Spleen (tissue), 11 donors: ENCODE measurements at regions not wholly inside any gene's neighbourhood (a gene's known extent, or its start where the extent isn't known, plus 50 kb on each side); places are given as distances from the start of the nearest gene placed in this dataset.

Experiments used
- DNase-seq: peaks from one replicate; pipeline ENCODE4 v3.0.0-alpha.2; 2020
- H3K27ac ChIP-seq, 8 donors: fragments of 200-600 bp; sonication (generic) in 7 of 8; 1 replicate in 4 of 8; 2 replicates in 4 of 8; pipeline versions ENCODE4 v1.5.0 to v1.8.0; 2016 to 2021; ENCODE audit warnings: inconsistent platforms in 4 of 8, mild to moderate bottlenecking in 4 of 8, moderate library complexity in 1 of 8
- H3K27me3 ChIP-seq, 7 donors: fragments of 200-600 bp; sonication (generic) in 6 of 7; replicated peaks in 1 of 7; 1 replicate in 4 of 7; 2 replicates in 3 of 7; pipeline versions ENCODE4 v1.5.0 to v1.8.0; 2016 to 2021; ENCODE audit warnings: inconsistent platforms in 3 of 7, mild to moderate bottlenecking in 1 of 7
- H3K36me3 ChIP-seq, 6 donors: fragments of 200-600 bp; sonication (generic) in 5 of 6; 1 replicate in 4 of 6; 2 replicates in 2 of 6; pipeline versions ENCODE4 v1.5.0 to v1.8.0; 2016 to 2021; ENCODE audit warnings: inconsistent platforms in 2 of 6
- H3K4me1 ChIP-seq, 6 donors: fragments of 200-600 bp; sonication (generic) in 5 of 6; 1 replicate in 3 of 6; 2 replicates in 3 of 6; pipeline versions ENCODE4 v1.5.0 to v1.8.0; 2016 to 2021; ENCODE audit warnings: inconsistent platforms in 3 of 6
- H3K4me3 ChIP-seq, 8 donors: fragments of 200-600 bp; sonication (generic) in 7 of 8; 1 replicate in 4 of 8; 2 replicates in 4 of 8; pipeline versions ENCODE4 v1.5.0 to v1.8.0; 2016 to 2021; ENCODE audit warnings: inconsistent platforms in 4 of 8, mild to moderate bottlenecking in 4 of 8, moderate library complexity in 2 of 8
- H3K9me3 ChIP-seq, 8 donors: fragments of 200-600 bp; sonication (generic) in 7 of 8; 1 replicate in 4 of 8; 2 replicates in 4 of 8; pipeline versions ENCODE4 v1.5.0 to v1.8.0; 2016 to 2021; ENCODE audit warnings: inconsistent platforms in 4 of 8
- CTCF ChIP-seq, 11 experiments: fragments of 200-600 bp in 7 of 11; fragments of 450-650 bp in 4 of 11; sonication (generic) in 4 of 11; IDR thresholded peaks in 8 of 11; conservative IDR thresholded peaks in 3 of 11; 1 replicate in 7 of 11; 2 replicates in 4 of 11; pipeline versions ENCODE4 v1.4.0 to v1.8.0; 2016 to 2021; ENCODE audit warnings: antibody characterized with exemption in 11 of 11, inconsistent platforms in 4 of 11, mild to moderate bottlenecking in 1 of 11
- POLR2A ChIP-seq, 3 donors: fragments of 450-650 bp; IDR thresholded peaks; one replicate each; pipeline ENCODE4 v1.5.1; 2017; ENCODE audit warnings: antibody characterized with exemption in 3 of 3, mild to moderate bottlenecking in 1 of 3
- POLR2AphosphoS5 ChIP-seq, 3 donors: sonication (generic); formaldehyde crosslinking; IDR thresholded peaks; one replicate each; pipeline ENCODE4 v1.5.1; 2017; ENCODE audit warnings: antibody characterized with exemption in 3 of 3
- WGBS, 5 donors: extraction: QIAGEN DNeasy Blood & Tissue Kit in 3 of 5; methylation state at CpG; one replicate each; pipeline versions ENCODE4 v1.1.5 to v1.1.7; 2013 to 2018; 5-methylcytosine and 5-hydroxymethylcytosine counted together
- intact Hi-C: fragments of 100-400 bp; cut with DNase I; formaldehyde crosslinking; loops from one replicate; pipeline ENCODE4 v1.15.0; 2023; ENCODE audit warnings: low total_unique reads
- donor health status: healthy with polysubstance abuse.
- donor health status: DM: no; HTN: no; CAD: no; lungs with moderate emphysema.
- donor health status: DM: no; HTN: no; CAD: no.
- donor health status: Bipolar disorder and iron deficiency.
- donor health status: healthy.
- donor health status: DM: no; HTN: no; CAD: no.
- donor health status: DM: yes; HTN: yes; CAD: no.

GRCh38 chr14:89533766-89534165, 116.7 kb upstream of the FOXN3 start:
- H3K4me3 ChIP-seq = no peak overlapping the region
- WGBS, 5 donors = 86 to 93% (median 89%) methylated on average over 3 to 4 of the region's 4 CpGs
- intact Hi-C loops = no loop called here
- DNase-seq = no peak
- H3K36me3 ChIP-seq = peaks cover 0 to 5% (median 0%) of the 10 kb centered on the region in 6 donors
- H3K4me1 ChIP-seq = peaks cover 0 to 22% (median 2%) of the 10 kb centered on the region in 6 donors
- peaks cover 0 to 9% (median 6%) of the 10 kb centered on the region in 8 donors for H3K9me3 ChIP-seq
- H3K27me3 ChIP-seq = no peaks in the 10 kb centered on the region
- TF ChIP-seq POLR2A (IDR thresholded peaks at IDR 0.05) (no peak), POLR2AphosphoS5 (IDR thresholded peaks at IDR 0.05) (no peak), CTCF (IDR thresholded peaks at IDR 0.05 in 8 of 11, conservative IDR thresholded peaks at IDR 0.05 in 3 of 11) (no peak)
- no peak overlapping the region for H3K27ac ChIP-seq

- intact Hi-C loops = no loop called here
- no peak overlapping the region for H3K4me3 ChIP-seq
- peaks cover 0 to 9% (median 6%) of the 10 kb centered on the region in 8 donors for H3K9me3 ChIP-seq
- peaks cover 0 to 22% (median 2%) of the 10 kb centered on the region in 6 donors for H3K4me1 ChIP-seq
- TF ChIP-seq CTCF (IDR thresholded peaks at IDR 0.05 in 8 of 11, conservative IDR thresholded peaks at IDR 0.05 in 3 of 11) = no peak
- TF ChIP-seq POLR2A (IDR thresholded peaks at IDR 0.05) = no peak
- TF ChIP-seq POLR2AphosphoS5 (IDR thresholded peaks at IDR 0.05) = no peak
- no peak for DNase-seq
- no peaks in the 10 kb centered on the region for H3K27me3 ChIP-seq
- H3K27ac ChIP-seq = no peak overlapping the region
- WGBS, 5 donors = 95 to 98% (median 98%) methylated on average over 12 of the region's 12 CpGs
- peaks cover 0 to 5% (median 0%) of the 10 kb centered on the region in 6 donors for H3K36me3 ChIP-seq
These were observed 116.1 kb upstream of the FOXN3 start for GRCh38 chr14:89533136-89533535.

- 87 to 97% (median 93%) methylated on average over 9 of the region's 9 CpGs for WGBS, 5 donors
- intact Hi-C loops = no loop called here
- peaks cover 0 to 22% (median 2%) of the 10 kb centered on the region in 6 donors for H3K4me1 ChIP-seq
These were observed 114.8 kb upstream of the FOXN3 start for GRCh38 chr14:89531661-89532335.

More at GRCh38 chr14:89531661-89532335, 114.8 kb upstream of the FOXN3 start:
- no peak for DNase-seq
- Histone ChIP-seq H3K4me3 (no peak overlapping the region), H3K27me3 (no peaks in the 10 kb centered on the region), H3K36me3 (peaks cover 0 to 5% (median 0%) of the 10 kb centered on the region in 6 donors), H3K27ac (no peak overlapping the region), H3K9me3 (peaks cover 0 to 10% (median 7%) of the 10 kb centered on the region in 8 donors)
- TF ChIP-seq POLR2AphosphoS5 (IDR thresholded peaks at IDR 0.05) (no peak), CTCF (IDR thresholded peaks at IDR 0.05 in 8 of 11, conservative IDR thresholded peaks at IDR 0.05 in 3 of 11) (no peak), POLR2A (IDR thresholded peaks at IDR 0.05) (no peak)
